Progenitor cell of endocrine pancreas (in vitro differentiated cells): ENCODE measurements at regions not wholly inside any gene's neighbourhood (a gene's known extent, or its start where the extent isn't known, plus 50 kb on each side); places are given as distances from the start of the nearest gene placed in this dataset.
"Not testable (repeated sequence)": the region's sequence is repeated elsewhere in the genome, so short reads cannot be mapped to it uniquely, and the experiment has no call there.

Experiments used
- DNase-seq: peaks from one replicate; pipeline ENCODE4 v3.0.0; 2021; ENCODE audit warnings: low spot score; ENCODE audit not compliant: unreplicated experiment
- H3K27ac Mint-ChIP-seq: 2 replicates; pipeline ENCODE4 v1.8.0; 2021; ENCODE audit warnings: mild to moderate bottlenecking, moderate library complexity, mixed read lengths
- H3K27me3 Mint-ChIP-seq: 2 replicates; pipeline ENCODE4 v1.8.0; 2021; ENCODE audit warnings: mixed read lengths
- H3K36me3 Mint-ChIP-seq: 2 replicates; pipeline ENCODE4 v1.8.0; 2022; ENCODE audit warnings: mixed read lengths; ENCODE audit not compliant: insufficient read depth
- H3K4me1 Mint-ChIP-seq: 2 replicates; pipeline ENCODE4 v1.8.0; 2021; ENCODE audit warnings: low read depth, mixed read lengths
- H3K4me3 Mint-ChIP-seq: 2 replicates; pipeline ENCODE4 v1.8.0; 2021; ENCODE audit warnings: low read depth, mild to moderate bottlenecking, moderate library complexity, mixed read lengths
- H3K9me3 Mint-ChIP-seq: 2 replicates; pipeline ENCODE4 v1.8.0; 2021; ENCODE audit warnings: low read depth, mixed read lengths
- CTCF ChIP-seq: fragments of 200-600 bp; sonication (generic); IDR thresholded peaks from one replicate; pipeline ENCODE4 v1.5.0; 2021; ENCODE audit warnings: antibody characterized with exemption, mild to moderate bottlenecking; ENCODE audit not compliant: unreplicated experiment

- Mint-ChIP-seq H3K27ac (no peak overlapping the region), H3K36me3 (no peaks in the 10 kb centered on the region), H3K4me3 (no peak overlapping the region), H3K4me1 (no peaks in the 10 kb centered on the region), H3K9me3 (peaks cover 4% of the 10 kb centered on the region), H3K27me3 (peaks cover 4% of the 10 kb centered on the region)
- no peak for TF ChIP-seq CTCF
- no peak for DNase-seq
These were observed 602.1 kb upstream of the GOT2 start for GRCh38 chr16:59336136-59336695.

- H3K4me3 Mint-ChIP-seq, H3K4me1 Mint-ChIP-seq, DNase-seq, H3K27me3 Mint-ChIP-seq, H3K36me3 Mint-ChIP-seq, H3K27ac Mint-ChIP-seq: not testable (repeated sequence)
- H3K9me3 Mint-ChIP-seq = peaks cover 10% of the 10 kb centered on the region
These were observed 597.6 kb upstream of the GOT2 start for GRCh38 chr16:59331708-59332107.

GRCh38 chr16:59330019-59330670, 596.0 kb upstream of the GOT2 start:
- DNase-seq = no peak
- Mint-ChIP-seq H3K9me3 (peaks cover 10% of the 10 kb centered on the region), H3K36me3 (no peaks in the 10 kb centered on the region), H3K4me1 (no peaks in the 10 kb centered on the region), H3K27me3 (no peaks in the 10 kb centered on the region), H3K4me3 (no peak overlapping the region), H3K27ac (no peak overlapping the region)
- no peak for TF ChIP-seq CTCF

GRCh38 chr16:59328961-59329360, 594.8 kb upstream of the GOT2 start:
- no peak for DNase-seq
- Mint-ChIP-seq H3K27ac (no peak overlapping the region), H3K27me3 (no peaks in the 10 kb centered on the region), H3K4me1 (no peaks in the 10 kb centered on the region), H3K36me3 (no peaks in the 10 kb centered on the region), H3K9me3 (peaks cover 10% of the 10 kb centered on the region), H3K4me3 (no peak overlapping the region)
- TF ChIP-seq CTCF = no peak

- H3K4me3 Mint-ChIP-seq = no peak overlapping the region
- no peaks in the 10 kb centered on the region for H3K36me3 Mint-ChIP-seq
- TF ChIP-seq CTCF = no peak
- no peaks in the 10 kb centered on the region for H3K4me1 Mint-ChIP-seq
- DNase-seq = no peak
- no peaks in the 10 kb centered on the region for H3K27me3 Mint-ChIP-seq
- peaks cover 7% of the 10 kb centered on the region for H3K9me3 Mint-ChIP-seq
- H3K27ac Mint-ChIP-seq = no peak overlapping the region
These were observed 593.8 kb upstream of the GOT2 start for GRCh38 chr16:59327894-59328293.

- H3K27me3 Mint-ChIP-seq = no peaks in the 10 kb centered on the region
- peaks cover 7% of the 10 kb centered on the region for H3K9me3 Mint-ChIP-seq
- H3K36me3 Mint-ChIP-seq = no peaks in the 10 kb centered on the region
- H3K4me1 Mint-ChIP-seq = no peaks in the 10 kb centered on the region
- H3K4me3 Mint-ChIP-seq = no peak overlapping the region
- DNase-seq = no peak
- H3K27ac Mint-ChIP-seq = no peak overlapping the region
- no peak for TF ChIP-seq CTCF
These were observed 592.8 kb upstream of the GOT2 start for GRCh38 chr16:59326955-59327354.
